Cardiac septum (tissue), 1 donor: ENCODE measurements at regions not wholly inside any gene's neighbourhood (a gene's known extent, or its start where the extent isn't known, plus 50 kb on each side); places are given as distances from the start of the nearest gene placed in this dataset.

Experiments
- DNase-seq: peaks from one replicate; pipeline ENCODE4 v3.0.0-alpha.2; 2020; ENCODE audit warnings: low spot score
- intact Hi-C: fragments of 100-400 bp; cut with DNase I; formaldehyde crosslinking; loops from one replicate; pipeline ENCODE4 v1.14.0; 2022
- donor health status: DM: no; HTN: no; CAD: no.

GRCh38 chr9:71249729-71250317, 128.4 kb upstream of the TRPM3 start:
- intact Hi-C loops = loop anchor here (5.0 kb wide), 2 partner anchors 323 to 608 kb away; no protein-coding TSS in a partner anchor
- no peak for DNase-seq

GRCh38 chr9:71245651-71246050, 124.2 kb upstream of the TRPM3 start:
- intact Hi-C loops = loop anchor here (5.0 kb wide), 2 partner anchors 318 to 603 kb away; no protein-coding TSS in a partner anchor
- DNase-seq = no peak

GRCh38 chr9:71243951-71244350, 122.5 kb upstream of the TRPM3 start:
- intact Hi-C loops = no loop called here

DNA sequence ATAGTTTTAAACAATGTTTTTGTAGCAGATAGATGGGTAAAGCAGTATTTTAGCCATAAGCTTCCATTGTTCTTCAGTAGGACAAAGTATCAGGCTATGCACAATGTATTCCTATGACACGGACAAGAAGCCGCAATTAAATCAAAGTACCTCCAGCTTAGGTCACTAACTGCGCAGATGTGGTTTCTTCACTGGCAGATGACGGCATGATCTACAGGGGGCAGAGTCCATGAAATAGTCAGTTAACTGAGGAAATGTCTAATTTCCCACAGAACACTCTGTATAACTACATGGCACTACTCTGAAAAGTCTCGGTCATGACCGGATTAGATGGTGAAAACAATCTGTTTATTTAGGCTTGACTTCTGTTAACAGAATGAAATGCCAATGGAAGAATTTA, 120.7 kb upstream of the TRPM3 start:
- no peak for DNase-seq
- intact Hi-C loops = no loop called here

More at GRCh38 chr9:71243951-71244350, 122.5 kb upstream of the TRPM3 start:
- no peak for DNase-seq

- intact Hi-C loops = no loop called here
- DNase-seq = no peak
Observed at GRCh38 chr9:71237051-71237450, 115.6 kb upstream of the TRPM3 start.

DNA sequence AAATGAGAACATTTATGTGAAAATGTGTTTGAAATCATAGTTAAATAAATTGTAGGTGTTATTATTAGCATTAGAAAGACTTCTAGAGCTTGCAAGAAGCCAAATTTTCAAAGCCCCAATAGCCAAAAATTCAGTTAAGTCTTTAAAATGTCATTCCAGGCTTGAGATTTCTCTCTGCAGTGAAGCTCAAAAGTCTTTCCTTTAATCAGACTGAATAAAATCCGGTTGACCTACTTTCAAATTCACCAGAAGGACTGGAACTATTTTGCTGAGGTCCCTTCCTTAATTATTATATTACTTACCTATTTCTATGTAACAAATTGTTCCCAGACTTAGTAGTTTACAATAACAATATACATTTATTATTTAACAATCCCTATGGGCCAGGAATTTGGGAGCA, 112.2 kb upstream of the TRPM3 start:
- intact Hi-C loops = no loop called here

DNA sequence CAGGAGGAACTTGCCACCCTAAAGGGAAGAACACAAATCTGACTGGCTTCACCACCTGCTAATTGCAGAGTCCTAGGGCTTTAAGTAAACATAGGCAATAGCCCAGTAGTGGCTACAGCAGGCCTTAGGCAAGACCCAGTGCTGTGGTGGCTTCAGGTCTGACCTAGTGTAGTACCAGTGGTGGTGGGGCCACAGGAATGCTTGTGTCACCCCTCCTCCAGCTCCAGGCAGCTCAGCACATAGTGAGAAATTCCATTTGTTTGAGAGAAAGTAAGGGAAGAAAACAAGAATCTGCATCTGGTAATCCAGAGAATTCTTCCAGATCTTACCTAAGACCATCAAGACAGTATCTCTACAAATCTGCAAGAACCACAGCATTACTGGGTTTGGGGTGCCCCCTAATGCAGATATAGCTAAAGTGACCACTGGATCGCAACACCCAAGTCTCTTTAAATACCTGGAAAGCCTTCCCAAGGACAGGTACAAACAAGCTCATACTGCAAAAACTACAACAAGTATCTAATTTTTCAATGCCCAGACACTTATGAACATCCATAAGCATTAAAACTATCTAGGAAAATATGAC, 102.6 kb upstream of the TRPM3 start:
- intact Hi-C loops = no loop called here
- no peak for DNase-seq

More for the DNA sequence above, 112.2 kb upstream of the TRPM3 start:
- DNase-seq = no peak

DNA sequence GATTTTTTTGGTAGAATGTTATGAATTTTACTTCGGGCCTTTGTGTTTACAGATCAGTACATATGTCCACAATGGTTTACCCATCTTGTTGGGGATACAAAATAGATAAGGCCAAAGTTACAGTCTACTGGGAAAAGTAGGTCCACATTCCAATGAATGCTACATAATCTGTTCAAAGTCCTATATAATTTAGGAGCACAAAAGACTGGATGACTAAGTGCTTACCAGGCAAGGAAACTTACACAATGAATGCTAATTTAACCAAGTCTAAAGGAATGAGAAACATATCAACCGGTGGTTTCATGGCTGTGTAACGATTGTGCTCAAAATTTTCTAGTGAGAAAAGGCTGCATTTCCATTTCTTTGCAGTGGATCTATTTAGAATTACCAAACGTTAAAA, 97.4 kb upstream of the TRPM3 start:
- intact Hi-C loops = no loop called here
- no peak for DNase-seq

DNA sequence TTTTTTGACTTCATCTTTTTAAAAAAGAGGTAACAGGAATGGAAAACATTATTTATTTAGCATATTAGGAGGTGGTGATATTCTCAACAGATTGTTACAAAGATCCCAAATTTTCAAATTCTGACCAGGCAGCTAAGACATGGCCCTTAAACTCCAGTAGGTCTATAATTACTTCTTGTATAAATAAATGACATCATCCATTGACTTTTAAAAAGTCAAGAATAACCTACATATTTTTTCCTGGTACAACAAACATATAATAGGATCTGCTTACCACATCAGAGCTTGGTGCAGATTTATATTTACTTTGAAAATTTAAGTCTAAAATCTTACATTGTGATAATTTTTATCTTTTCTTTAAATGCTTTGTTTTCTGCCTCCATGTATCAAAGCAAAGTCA, 92.2 kb upstream of the TRPM3 start:
- intact Hi-C loops = no loop called here
- DNase-seq = no peak

DNA sequence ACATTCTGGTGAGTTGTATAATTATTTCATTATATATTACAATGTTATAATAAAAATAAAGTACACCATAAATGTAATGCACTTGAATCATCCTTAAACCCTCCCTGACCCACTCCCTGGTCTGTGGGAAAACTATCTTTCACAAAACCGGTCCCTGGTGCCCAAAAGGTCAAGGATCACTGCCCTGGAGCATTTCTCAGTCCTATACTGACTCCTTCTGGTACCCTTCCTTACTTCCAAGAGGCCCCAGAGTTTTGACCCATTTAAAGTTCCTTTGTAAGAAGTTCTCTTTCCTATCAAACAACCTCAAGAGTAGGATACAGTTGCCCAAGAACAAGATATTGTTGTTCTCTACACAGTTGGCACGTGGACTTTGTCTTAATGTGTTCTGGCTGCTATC, 88.9 kb upstream of the TRPM3 start:
- DNase-seq = no peak
- intact Hi-C loops = no loop called here

- intact Hi-C loops = no loop called here
- no peak for DNase-seq
Observed at GRCh38 chr9:71209890-71210289, 88.5 kb upstream of the TRPM3 start.

GRCh38 chr9:71202931-71203330, 81.5 kb upstream of the TRPM3 start:
- intact Hi-C loops = no loop called here

DNA sequence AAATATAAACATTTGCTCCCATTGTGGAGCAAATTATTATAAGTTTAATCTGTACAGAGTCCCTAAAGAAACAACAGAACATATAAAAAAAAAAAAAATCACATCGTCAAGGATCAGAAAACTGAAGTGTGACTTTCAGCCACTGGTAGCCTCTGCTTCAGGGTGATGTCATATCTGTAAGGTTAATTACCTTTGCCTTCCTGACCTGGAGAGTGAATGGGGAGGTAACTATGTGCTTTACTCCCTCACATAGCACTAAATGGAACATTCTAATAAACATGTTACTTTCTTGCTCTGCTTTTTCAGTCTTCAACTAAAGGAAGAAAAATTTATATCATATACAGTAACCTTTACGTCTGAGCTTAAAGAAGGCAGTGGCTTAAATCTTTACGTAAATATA, 70.3 kb upstream of the TRPM3 start:
- intact Hi-C loops = no loop called here
- no peak for DNase-seq

More at GRCh38 chr9:71202931-71203330, 81.5 kb upstream of the TRPM3 start:
- DNase-seq = no peak

DNA sequence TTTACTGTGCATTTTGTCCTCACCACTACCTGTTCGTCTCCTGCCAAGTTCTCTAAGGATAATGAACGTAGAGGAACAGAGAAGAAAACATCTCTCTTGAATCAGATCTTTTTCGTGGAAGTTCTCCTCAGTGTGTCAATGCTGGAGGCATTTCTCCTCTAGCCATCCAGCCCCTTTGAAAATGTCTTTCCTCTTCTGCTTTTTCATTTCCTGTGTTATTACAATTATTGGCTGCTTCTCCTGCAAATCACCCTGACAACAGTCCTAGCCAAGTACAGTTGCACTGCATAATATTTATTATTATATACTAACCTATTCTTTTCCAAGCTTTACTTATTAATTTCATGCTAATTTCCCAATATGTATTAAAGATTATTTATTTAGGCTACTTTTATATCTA, 61.8 kb upstream of the TRPM3 start:
- intact Hi-C loops = no loop called here

GRCh38 chr9:71179183-71179582, 57.8 kb upstream of the TRPM3 start:
- intact Hi-C loops = no loop called here
- no peak for DNase-seq

More for the DNA sequence above, 61.8 kb upstream of the TRPM3 start:
- DNase-seq = no peak

- intact Hi-C loops = no loop called here
- DNase-seq = no peak
Observed at GRCh38 chr9:71177901-71178300, 56.5 kb upstream of the TRPM3 start.

GRCh38 chr9:71171517-71171916, 50.1 kb upstream of the TRPM3 start:
- no peak for DNase-seq
- intact Hi-C loops = no loop called here
